Trophoblast cell (in vitro differentiated cells and primary cell): ENCODE measurements at regions not wholly inside any gene's neighbourhood (a gene's known extent, or its start where the extent isn't known, plus 50 kb on each side); places are given as distances from the start of the nearest gene placed in this dataset.

ENCODE experiments used
- DNase-seq, 2 donors: peaks; one replicate each; pipeline ENCODE4 v3.0.0-alpha.2; 2016
- H2AFZ ChIP-seq: 2 replicates; pipeline ENCODE4 v1.6.1; 2013; ENCODE audit warnings: low read length, moderate library complexity, mild to moderate bottlenecking; ENCODE audit not compliant: insufficient read depth, poor library complexity
- H2AK5ac ChIP-seq: 2 replicates; pipeline ENCODE4 v1.6.1; 2013; ENCODE audit warnings: mild to moderate bottlenecking, low read length
- H2BK120ac ChIP-seq: 2 replicates; pipeline ENCODE4 v1.6.1; 2013; ENCODE audit warnings: low read length, mild to moderate bottlenecking, moderate library complexity; ENCODE audit not compliant: insufficient read depth, poor library complexity
- H2BK12ac ChIP-seq: 2 replicates; pipeline ENCODE4 v1.6.1; 2013; ENCODE audit warnings: mild to moderate bottlenecking, low read length, moderate library complexity
- H2BK5ac ChIP-seq: 2 replicates; pipeline ENCODE4 v1.6.1; 2013; ENCODE audit warnings: low read length, low read depth, moderate library complexity, mild to moderate bottlenecking; ENCODE audit not compliant: poor library complexity
- H3K14ac ChIP-seq: 2 replicates; pipeline ENCODE4 v1.6.1; 2013; ENCODE audit warnings: mild to moderate bottlenecking, low read length
- H3K18ac ChIP-seq: 2 replicates; pipeline ENCODE4 v1.6.1; 2013; ENCODE audit warnings: mild to moderate bottlenecking, low read length
- H3K23ac ChIP-seq: 2 replicates; pipeline ENCODE4 v1.6.1; 2013; ENCODE audit warnings: low read length
- H3K27ac ChIP-seq: 2 replicates; pipeline ENCODE4 v1.5.1; 2013; ENCODE audit warnings: low read depth, mild to moderate bottlenecking, inconsistent platforms, low read length, moderate library complexity
- H3K27me3 ChIP-seq: 2 replicates; pipeline ENCODE4 v1.6.1; 2013; ENCODE audit warnings: inconsistent platforms, mild to moderate bottlenecking, low read length, moderate library complexity; ENCODE audit not compliant: insufficient read depth
- H3K36me3 ChIP-seq, 2 experiments: 1 replicate in 1 of 2; 2 replicates in 1 of 2; pipeline ENCODE4 v1.6.1; 2013; ENCODE audit warnings: low read length in 2 of 2, mild to moderate bottlenecking in 2 of 2, moderate library complexity in 1 of 2; ENCODE audit not compliant: insufficient read depth in 2 of 2, control insufficient read depth in 1 of 2
- H3K4ac ChIP-seq: 2 replicates; pipeline ENCODE4 v1.6.1; 2013; ENCODE audit warnings: low read depth, mild to moderate bottlenecking, low read length, moderate library complexity
- H3K4me1 ChIP-seq, 2 experiments: 1 replicate in 1 of 2; 2 replicates in 1 of 2; pipeline ENCODE4 v1.6.1; 2013; ENCODE audit warnings: low read length in 2 of 2, mild to moderate bottlenecking in 2 of 2, moderate library complexity in 1 of 2; ENCODE audit not compliant: insufficient read depth in 2 of 2, control insufficient read depth in 1 of 2
- H3K4me2 ChIP-seq: 2 replicates; pipeline ENCODE4 v1.6.1; 2013; ENCODE audit warnings: inconsistent platforms, mild to moderate bottlenecking, low read length, moderate library complexity
- H3K4me3 ChIP-seq: 2 replicates; pipeline ENCODE4 v1.5.1; 2013; ENCODE audit warnings: mild to moderate bottlenecking, low read depth, low read length, inconsistent platforms
- H3K79me1 ChIP-seq: one replicate; pipeline ENCODE4 v1.6.1; 2013; ENCODE audit warnings: low read length
- H3K79me2 ChIP-seq: 2 replicates; pipeline ENCODE4 v1.6.1; 2013; ENCODE audit warnings: low read length, mild to moderate bottlenecking; ENCODE audit not compliant: control insufficient read depth, insufficient read depth, poor library complexity
- H3K9ac ChIP-seq: 2 replicates; pipeline ENCODE4 v1.6.1; 2013; ENCODE audit warnings: mild to moderate bottlenecking, low read length
- H3K9me3 ChIP-seq: 2 replicates; pipeline ENCODE4 v1.6.1; 2013; ENCODE audit warnings: low read depth, mild to moderate bottlenecking, control low read depth, inconsistent platforms, low read length; ENCODE audit not compliant: insufficient read depth
- H4K12ac ChIP-seq: 2 replicates; pipeline ENCODE4 v1.6.1; 2013; ENCODE audit warnings: low read depth, mild to moderate bottlenecking, low read length, moderate library complexity
- H4K8ac ChIP-seq: 2 replicates; pipeline ENCODE4 v1.6.1; 2013; ENCODE audit warnings: low read depth, mild to moderate bottlenecking, low read length, moderate library complexity
- H4K91ac ChIP-seq: one replicate; pipeline ENCODE4 v1.6.1; 2013; ENCODE audit warnings: low read depth, mild to moderate bottlenecking, low read length, moderate library complexity
- WGBS: extraction: QIAGEN DNeasy Blood & Tissue Kit; methylation state at CpG from one replicate; pipeline ENCODE4 v1.1.7; 2013; ENCODE audit warnings: missing lambda C conversion rate; ENCODE audit not compliant: insufficient read length, insufficient coverage; ENCODE audit errors: extremely low coverage; 5-methylcytosine and 5-hydroxymethylcytosine counted together

DNA sequence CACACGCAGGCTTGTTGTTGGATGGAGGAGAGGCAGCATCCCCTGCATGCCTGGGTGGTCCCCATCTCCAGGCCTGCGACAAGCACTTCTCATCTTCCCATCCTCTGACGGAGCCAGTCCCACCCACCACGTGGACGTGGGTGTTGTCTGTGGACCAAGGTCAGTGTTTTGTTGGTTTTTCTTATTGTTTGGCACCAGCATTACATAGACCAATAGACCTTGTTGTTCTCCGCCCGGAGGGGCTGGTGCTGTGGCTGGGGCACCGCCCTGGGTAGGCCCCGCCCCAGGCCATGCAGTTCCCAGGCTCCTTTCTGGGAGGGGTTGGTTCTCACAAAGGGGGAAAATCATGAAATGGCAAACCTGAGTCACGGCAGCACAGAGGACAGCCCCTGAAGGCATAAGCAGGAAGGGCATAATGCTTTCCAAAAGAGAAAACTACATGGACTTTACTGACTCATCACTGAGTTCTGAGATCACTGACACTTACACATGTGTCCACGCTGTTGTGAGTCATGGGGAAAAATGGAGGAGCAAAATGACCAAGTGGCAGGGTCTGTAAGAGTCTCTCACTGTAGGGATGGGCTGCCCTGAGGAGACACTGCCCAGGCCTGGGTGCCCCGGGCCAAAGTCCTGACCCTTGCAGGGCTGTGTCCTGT lies 90.8 kb downstream of the THBS2 start:
- H3K36me3 ChIP-seq: no peaks in the 10 kb centered on the region

DNA sequence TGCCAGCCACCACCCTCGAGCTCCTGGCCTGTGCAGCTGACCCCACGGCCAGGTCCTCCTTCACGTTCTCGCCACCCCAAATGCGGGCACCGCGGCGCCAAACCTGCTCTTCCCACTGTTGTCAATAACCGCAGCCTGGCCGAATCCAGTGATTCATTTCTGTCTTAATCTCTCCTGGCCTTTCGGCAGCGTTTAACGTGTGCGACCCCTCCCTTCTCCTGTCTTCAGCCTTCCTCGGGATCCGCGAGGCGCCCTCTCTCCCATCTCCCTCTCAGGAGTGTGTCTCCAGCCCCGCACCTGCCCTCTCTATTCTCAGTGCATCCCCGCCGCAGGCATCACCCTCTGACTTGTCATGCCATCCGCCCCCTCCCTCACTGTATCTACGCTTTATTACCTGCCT lies 91.4 kb downstream of the THBS2 start:
- no peak overlapping the region for H3K4me3 ChIP-seq
- H2BK5ac ChIP-seq: no peak overlapping the region
- H3K4me1 ChIP-seq: peaks cover 11 to 16% of the 10 kb centered on the region in 2 experiments
- peaks cover 14% of the 10 kb centered on the region for H3K79me1 ChIP-seq
- H3K23ac ChIP-seq: no peak overlapping the region
- no peak overlapping the region for H3K4me2 ChIP-seq
- H2BK12ac ChIP-seq: peak overlapping the region; percentile 7
- H3K9ac ChIP-seq: no peak overlapping the region
- H4K8ac ChIP-seq: no peak overlapping the region
- no peaks in the 10 kb centered on the region for H3K36me3 ChIP-seq
- no peaks in the 10 kb centered on the region for H3K27me3 ChIP-seq
- no peak overlapping the region for H2AK5ac ChIP-seq
- H3K18ac ChIP-seq: no peak overlapping the region
- H3K14ac ChIP-seq: no peak overlapping the region
- no peak overlapping the region for H3K4ac ChIP-seq
- peak overlapping the region; percentile 33 for H4K91ac ChIP-seq
- no peak overlapping the region for H2AFZ ChIP-seq
- no peak for DNase-seq
- no peak overlapping the region for H4K12ac ChIP-seq
- peaks cover 2% of the 10 kb centered on the region for H3K79me2 ChIP-seq
- H3K27ac ChIP-seq: no peak overlapping the region
- H3K9me3 ChIP-seq: peaks cover 2% of the 10 kb centered on the region
- peak overlapping the region; percentile 10 for H2BK120ac ChIP-seq
- no CpG with 5 or more reads among the region's 23 CpGs for WGBS

More for the DNA sequence above, 90.8 kb downstream of the THBS2 start:
- H3K4me1 ChIP-seq: peaks cover 17 to 23% of the 10 kb centered on the region in 2 experiments
- no peak overlapping the region for H4K8ac ChIP-seq
- H3K27ac ChIP-seq: peak overlapping the region; percentile 16
- H2BK12ac ChIP-seq: no peak overlapping the region
- H2BK5ac ChIP-seq: no peak overlapping the region
- no peak overlapping the region for H3K18ac ChIP-seq
- H3K4ac ChIP-seq: no peak overlapping the region
- no peak overlapping the region for H2AK5ac ChIP-seq
- H3K4me3 ChIP-seq: no peak overlapping the region
- peak overlapping the region; percentile 10 for H2BK120ac ChIP-seq
- no peak overlapping the region for H2AFZ ChIP-seq
- H3K4me2 ChIP-seq: no peak overlapping the region
- H3K27me3 ChIP-seq: no peaks in the 10 kb centered on the region
- no peak overlapping the region for H3K9ac ChIP-seq
- H3K79me2 ChIP-seq: peaks cover 5% of the 10 kb centered on the region
- peaks cover 2% of the 10 kb centered on the region for H3K9me3 ChIP-seq
- no CpG with 5 or more reads among the region's 12 CpGs for WGBS
- peak overlapping the region; percentile 37 for H4K91ac ChIP-seq
- H3K14ac ChIP-seq: no peak overlapping the region
- DNase-seq: peak; percentile 78 to 94
- no peak overlapping the region for H4K12ac ChIP-seq
- H3K79me1 ChIP-seq: peaks cover 20% of the 10 kb centered on the region
- no peak overlapping the region for H3K23ac ChIP-seq

DNA sequence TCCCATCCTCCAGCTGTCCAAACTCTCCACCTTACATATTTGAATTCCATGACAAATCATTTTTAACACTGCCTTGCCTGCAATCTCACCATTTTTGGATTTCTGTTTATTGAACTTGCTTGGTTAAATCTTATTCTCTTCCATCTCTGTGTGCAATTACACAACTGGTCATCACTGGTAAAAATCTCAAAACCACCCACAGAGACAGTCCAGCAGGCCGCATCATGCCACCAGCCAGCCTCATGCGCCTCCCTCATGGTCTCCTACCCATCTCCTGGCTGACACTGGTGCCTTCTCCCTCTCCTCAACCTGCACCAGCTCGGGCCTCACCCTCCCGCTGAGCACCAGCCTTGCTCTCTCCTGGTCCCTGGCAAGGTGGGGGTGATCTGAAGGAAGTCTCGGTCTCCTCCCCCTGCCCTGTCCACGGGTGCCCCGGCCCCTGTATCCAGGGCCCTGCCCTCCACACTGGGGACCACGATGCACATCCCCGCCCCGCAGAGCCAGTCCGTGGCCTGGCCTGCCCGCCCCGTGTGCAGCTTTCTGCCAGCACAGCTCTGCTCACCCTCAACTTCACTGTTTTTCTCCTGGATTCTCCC lies 92.0 kb downstream of the THBS2 start:
- Histone ChIP-seq H3K14ac (no peak overlapping the region), H4K12ac (no peak overlapping the region), H2AFZ (no peak overlapping the region), H3K9ac (no peak overlapping the region), H3K9me3 (peaks cover 2% of the 10 kb centered on the region), H3K23ac (no peak overlapping the region), H3K18ac (no peak overlapping the region), H3K27ac (no peak overlapping the region), H4K8ac (no peak overlapping the region), H3K79me1 (peaks cover 8% of the 10 kb centered on the region), H2BK5ac (no peak overlapping the region), H3K4me2 (no peak overlapping the region), H2BK120ac (no peak overlapping the region), H3K4ac (no peak overlapping the region), H3K36me3 (no peaks in the 10 kb centered on the region), H3K27me3 (no peaks in the 10 kb centered on the region), H3K79me2 (no peaks in the 10 kb centered on the region), H3K4me1 (peaks cover 5 to 11% of the 10 kb centered on the region in 2 experiments), H4K91ac (no peak overlapping the region), H2AK5ac (no peak overlapping the region), H3K4me3 (no peak overlapping the region), H2BK12ac (no peak overlapping the region)
- no CpG with 5 or more reads among the region's 13 CpGs for WGBS
- DNase-seq: no peak

- peaks cover 2 to 8% of the 10 kb centered on the region in 2 experiments for H3K4me1 ChIP-seq
- no peak overlapping the region for H4K91ac ChIP-seq
- WGBS: no CpG with 5 or more reads among the region's 15 CpGs
- H3K23ac ChIP-seq: no peak overlapping the region
- no peak overlapping the region for H4K8ac ChIP-seq
- H2BK120ac ChIP-seq: no peak overlapping the region
- no peak overlapping the region for H3K4ac ChIP-seq
- no peak for DNase-seq
- H3K14ac ChIP-seq: no peak overlapping the region
- no peak overlapping the region for H3K18ac ChIP-seq
- H3K4me3 ChIP-seq: no peak overlapping the region
- H3K36me3 ChIP-seq: no peaks in the 10 kb centered on the region
- H3K27me3 ChIP-seq: no peaks in the 10 kb centered on the region
- no peak overlapping the region for H2BK5ac ChIP-seq
- no peak overlapping the region for H3K27ac ChIP-seq
- H3K4me2 ChIP-seq: no peak overlapping the region
- H3K79me1 ChIP-seq: peaks cover 5% of the 10 kb centered on the region
- peaks cover 2% of the 10 kb centered on the region for H3K9me3 ChIP-seq
- no peaks in the 10 kb centered on the region for H3K79me2 ChIP-seq
- H2AK5ac ChIP-seq: no peak overlapping the region
- no peak overlapping the region for H4K12ac ChIP-seq
- no peak overlapping the region for H2BK12ac ChIP-seq
- no peak overlapping the region for H3K9ac ChIP-seq
- no peak overlapping the region for H2AFZ ChIP-seq
Measured at GRCh38 chr6:169160855-169161560, 92.6 kb downstream of the THBS2 start.
